Karpas-422 (cell line): ENCODE measurements at regions not wholly inside any gene's neighbourhood (a gene's known extent, or its start where the extent isn't known, plus 50 kb on each side); places are given as distances from the start of the nearest gene placed in this dataset.
"Not testable (repeated sequence)": the region's sequence is repeated elsewhere in the genome, so short reads cannot be mapped to it uniquely, and the experiment has no call there.

Experiments used
- DNase-seq: peaks from one replicate; pipeline ENCODE4 v3.0.0-alpha.2; 2015
- H2AFZ ChIP-seq: fragments of 200-600 bp; sonication (generic); 2 replicates; pipeline ENCODE4 v1.6.1; 2014; ENCODE audit warnings: antibody characterized with exemption, low read length, mixed read lengths
- H3K27ac ChIP-seq: fragments of 200-600 bp; sonication (generic); 2 replicates; pipeline ENCODE4 v1.5.1; 2014; ENCODE audit warnings: mild to moderate bottlenecking, low read length, moderate library complexity
- H3K27me3 ChIP-seq: fragments of 200-600 bp; sonication (generic); 2 replicates; pipeline ENCODE4 v1.6.1; 2014; ENCODE audit warnings: low read length, mixed read lengths
- H3K36me3 ChIP-seq: fragments of 200-600 bp; sonication (generic); 2 replicates; pipeline ENCODE4 v1.6.1; 2014; ENCODE audit warnings: low read length, mixed read lengths; ENCODE audit not compliant: insufficient read depth
- H3K4me1 ChIP-seq: fragments of 200-600 bp; sonication (generic); 2 replicates; pipeline ENCODE4 v1.6.1; 2014; ENCODE audit warnings: mild to moderate bottlenecking, low read length, mixed read lengths
- H3K4me2 ChIP-seq: fragments of 200-600 bp; sonication (generic); 2 replicates; pipeline ENCODE4 v1.6.1; 2014; ENCODE audit warnings: low read length, low read depth, mild to moderate bottlenecking; ENCODE audit not compliant: poor library complexity, severe bottlenecking
- H3K4me3 ChIP-seq: fragments of 200-600 bp; sonication (generic); 2 replicates; pipeline ENCODE4 v1.5.1; 2014; ENCODE audit warnings: mild to moderate bottlenecking, antibody characterized with exemption, low read length, mixed read lengths
- H3K79me2 ChIP-seq: fragments of 200-600 bp; sonication (generic); 2 replicates; pipeline ENCODE4 v1.6.1; 2014; ENCODE audit warnings: mild to moderate bottlenecking, low read length, mixed read lengths
- H3K9ac ChIP-seq: fragments of 200-600 bp; sonication (generic); 2 replicates; pipeline ENCODE4 v1.6.0; 2014; ENCODE audit warnings: low read length
- H3K9me2 ChIP-seq: fragments of 200-600 bp; sonication (generic), shearing (Covaris generic); replicated peaks from 2 replicates; pipeline ENCODE4 v1.6.0; 2014; ENCODE audit warnings: mild to moderate bottlenecking, low read length, moderate library complexity; ENCODE audit not compliant: insufficient read depth
- H3K9me3 ChIP-seq: fragments of 300-700, 200-600 bp; sonication (generic); 2 replicates; pipeline ENCODE4 v1.6.1; 2014; ENCODE audit warnings: low read length, mixed read lengths
- H4K20me1 ChIP-seq: fragments of 200-600 bp; sonication (generic); 2 replicates; pipeline ENCODE4 v1.6.1; 2014; ENCODE audit warnings: mild to moderate bottlenecking, antibody characterized with exemption, low read length, low read depth; ENCODE audit not compliant: insufficient read depth

GRCh38 chr4:188977232-188977631 is 838.0 kb downstream of the TRIML1 start:
- H2AFZ ChIP-seq = 0 out of 2 replicates have a peak overlapping the region, but pooled peaks have one; percentile 20
- not testable (repeated sequence) for H3K36me3 ChIP-seq, H3K27me3 ChIP-seq, DNase-seq, H3K4me3 ChIP-seq, H4K20me1 ChIP-seq, H3K9me3 ChIP-seq, H3K79me2 ChIP-seq, H3K9me2 ChIP-seq
- peaks cover 68% of the 10 kb centered on the region for H3K4me1 ChIP-seq
- peak overlapping the region; percentile 59 for H3K4me2 ChIP-seq
- H3K27ac ChIP-seq = peak overlapping the region; percentile 99
- peak overlapping the region; percentile 48; the same call in 1 of the 2 replicates for H3K9ac ChIP-seq

GRCh38 chr4:188984518-188984917 is 845.3 kb downstream of the TRIML1 start:
- DNase-seq = no peak
- Histone ChIP-seq H3K79me2 (no peaks in the 10 kb centered on the region), H3K27ac (no peak overlapping the region), H3K9me3 (no peaks in the 10 kb centered on the region), H3K27me3 (no peaks in the 10 kb centered on the region), H4K20me1 (no peaks in the 10 kb centered on the region), H3K4me3 (no peak overlapping the region), H3K36me3 (no peaks in the 10 kb centered on the region), H3K9me2 (no peaks in the 10 kb centered on the region), H3K4me1 (peaks cover 41% of the 10 kb centered on the region), H2AFZ (no peak overlapping the region), H3K4me2 (no peak overlapping the region), H3K9ac (no peak overlapping the region)

- no peaks in the 10 kb centered on the region for H3K79me2 ChIP-seq
- no peaks in the 10 kb centered on the region for H3K9me2 ChIP-seq
- no peak overlapping the region for H3K9ac ChIP-seq
- peak overlapping the region; percentile 69 for H3K27ac ChIP-seq
- no peaks in the 10 kb centered on the region for H3K27me3 ChIP-seq
- H3K9me3 ChIP-seq = no peaks in the 10 kb centered on the region
- H4K20me1 ChIP-seq = no peaks in the 10 kb centered on the region
- H2AFZ ChIP-seq = peak overlapping the region; percentile 28; the same call in 1 of the 2 replicates
- H3K4me3 ChIP-seq = no peak overlapping the region
- H3K4me1 ChIP-seq = peaks cover 33% of the 10 kb centered on the region
- H3K36me3 ChIP-seq = no peaks in the 10 kb centered on the region
- no peak overlapping the region for H3K4me2 ChIP-seq
- DNase-seq = no peak
Observed at GRCh38 chr4:188986271-188986689, 847.0 kb downstream of the TRIML1 start.

GRCh38 chr4:188987011-188987410 is 847.8 kb downstream of the TRIML1 start:
- no peak for DNase-seq
- Histone ChIP-seq H3K4me3 (no peak overlapping the region), H3K79me2 (no peaks in the 10 kb centered on the region), H3K36me3 (no peaks in the 10 kb centered on the region), H3K27ac (no peak overlapping the region), H3K4me2 (no peak overlapping the region), H4K20me1 (no peaks in the 10 kb centered on the region), H3K4me1 (peaks cover 30% of the 10 kb centered on the region), H3K9me3 (no peaks in the 10 kb centered on the region), H3K9ac (no peak overlapping the region), H3K9me2 (no peaks in the 10 kb centered on the region), H2AFZ (no peak overlapping the region), H3K27me3 (no peaks in the 10 kb centered on the region)

- no peaks in the 10 kb centered on the region for H3K9me2 ChIP-seq
- no peak overlapping the region for H3K4me2 ChIP-seq
- H2AFZ ChIP-seq = peak overlapping the region; percentile 71
- no peak overlapping the region for H3K9ac ChIP-seq
- no peak overlapping the region for H3K4me3 ChIP-seq
- H3K79me2 ChIP-seq = no peaks in the 10 kb centered on the region
- H3K4me1 ChIP-seq = peaks cover 31% of the 10 kb centered on the region
- H3K27ac ChIP-seq = no peak overlapping the region
- no peaks in the 10 kb centered on the region for H3K27me3 ChIP-seq
- no peak for DNase-seq
- no peaks in the 10 kb centered on the region for H3K36me3 ChIP-seq
- H3K9me3 ChIP-seq = no peaks in the 10 kb centered on the region
- no peaks in the 10 kb centered on the region for H4K20me1 ChIP-seq
Observed at GRCh38 chr4:188988131-188988530, 848.9 kb downstream of the TRIML1 start.

- Histone ChIP-seq H3K9me3 (no peaks in the 10 kb centered on the region), H3K4me2 (no peak overlapping the region), H3K9ac (no peak overlapping the region), H3K27ac (peak overlapping the region; percentile 21; the same call in 1 of the 2 replicates), H2AFZ (no peak overlapping the region), H3K36me3 (no peaks in the 10 kb centered on the region), H3K4me1 (peaks cover 44% of the 10 kb centered on the region), H4K20me1 (no peaks in the 10 kb centered on the region), H3K27me3 (no peaks in the 10 kb centered on the region), H3K4me3 (no peak overlapping the region), H3K79me2 (no peaks in the 10 kb centered on the region), H3K9me2 (no peaks in the 10 kb centered on the region)
- no peak for DNase-seq
Observed at GRCh38 chr4:188989371-188989770, 850.1 kb downstream of the TRIML1 start.

GRCh38 chr4:188992706-188993105 is 853.5 kb downstream of the TRIML1 start:
- Histone ChIP-seq H3K9me2 (no peaks in the 10 kb centered on the region), H3K79me2 (no peaks in the 10 kb centered on the region), H4K20me1 (no peaks in the 10 kb centered on the region), H3K27me3 (no peaks in the 10 kb centered on the region), H3K9me3 (no peaks in the 10 kb centered on the region), H2AFZ (no peak overlapping the region), H3K9ac (no peak overlapping the region), H3K4me2 (no peak overlapping the region), H3K27ac (no peak overlapping the region), H3K36me3 (no peaks in the 10 kb centered on the region), H3K4me1 (peaks cover 26% of the 10 kb centered on the region), H3K4me3 (no peak overlapping the region)
- no peak for DNase-seq

GRCh38 chr4:188993871-188994270 is 854.6 kb downstream of the TRIML1 start:
- Histone ChIP-seq H2AFZ (peak overlapping the region; percentile 67; the same call in 1 of the 2 replicates), H3K27me3 (no peaks in the 10 kb centered on the region), H3K27ac (no peak overlapping the region), H3K9ac (no peak overlapping the region; the same call in 1 of the 2 replicates), H3K4me3 (0 out of 2 replicates have a peak overlapping the region, but pooled peaks have one; percentile 23), H3K4me2 (peak overlapping the region; percentile 37), H3K9me2 (no peaks in the 10 kb centered on the region), H3K4me1 (peaks cover 26% of the 10 kb centered on the region), H3K36me3 (no peaks in the 10 kb centered on the region), H4K20me1 (no peaks in the 10 kb centered on the region), H3K79me2 (no peaks in the 10 kb centered on the region), H3K9me3 (no peaks in the 10 kb centered on the region)
- DNase-seq = no peak
